ENCODE measurements at regions not wholly inside any gene's neighbourhood (a gene's known extent, or its start where the extent isn't known, plus 50 kb on each side); places are given as distances from the start of the nearest gene placed in this dataset.

GRCh38 chr3:171541647-171542046 lies 81.4 kb upstream of the TNIK start:
- Histone ChIP-seq H3K9me3 (ENCODE audit: low read length) (no peaks in the 10 kb centered on the region), H3K36me3 (ENCODE audit: insufficient read depth, low read length) (no peaks in the 10 kb centered on the region), H3K4me1 (ENCODE audit: insufficient read depth, low read length, poor library complexity, severe bottlenecking) (no peaks in the 10 kb centered on the region), H2AFZ (ENCODE audit: low read length) (no peak overlapping the region), H3K4me3 (ENCODE audit: low read depth, low read length, poor library complexity, severe bottlenecking) (no peak overlapping the region), H3K4me2 (ENCODE audit: low read length) (no peak overlapping the region), H3K9me2 (ENCODE audit: insufficient read depth, low read length) (no peaks in the 10 kb centered on the region), H3K79me2 (ENCODE audit: insufficient read depth, low read depth, low read length) (no peaks in the 10 kb centered on the region), H4K20me1 (ENCODE audit: insufficient read depth, low read length) (no peaks in the 10 kb centered on the region), H3K27ac (ENCODE audit: low read depth, low read length, poor library complexity, severe bottlenecking) (no peak overlapping the region)
- POLR2A ChIA-PET = interaction anchor here (0.6 to 2.2 kb wide), 2 partner anchors 9 to 113 kb away, joined by 3 to 9 read pairs; no protein-coding TSS in a partner anchor
- intact Hi-C loops (cut with micrococcal nuclease; ENCODE audit: unreplicated experiment) = no loop called here
- no peak for TF ChIP-seq CTCF (conservative IDR thresholded peaks at IDR 0.05; ENCODE audit: low read length)
- no peak for TF ChIP-seq EZH2phosphoT487 (IDR thresholded peaks at IDR 0.05; ENCODE audit: borderline replicate concordance, low read depth, low read length)
- BruUV-seq (replicated peaks) = no TSS peak
- CTCF ChIA-PET (ENCODE audit: unreplicated experiment) = no interaction called here
- DNase-seq (ENCODE audit: low spot score) = no peak

GRCh38 chr3:171541181-171541580 lies 81.0 kb upstream of the TNIK start:
- TF ChIP-seq EZH2phosphoT487 (IDR thresholded peaks at IDR 0.05; ENCODE audit: borderline replicate concordance, low read depth, low read length) (no peak), CTCF (conservative IDR thresholded peaks at IDR 0.05; ENCODE audit: low read length) (no peak)
- Histone ChIP-seq H3K27ac (ENCODE audit: low read depth, low read length, poor library complexity, severe bottlenecking) (no peak overlapping the region), H3K4me2 (ENCODE audit: low read length) (no peak overlapping the region), H3K9me2 (ENCODE audit: insufficient read depth, low read length) (no peaks in the 10 kb centered on the region), H3K36me3 (ENCODE audit: insufficient read depth, low read length) (no peaks in the 10 kb centered on the region), H3K4me3 (ENCODE audit: low read depth, low read length, poor library complexity, severe bottlenecking) (no peak overlapping the region), H4K20me1 (ENCODE audit: insufficient read depth, low read length) (no peaks in the 10 kb centered on the region), H3K79me2 (ENCODE audit: insufficient read depth, low read depth, low read length) (no peaks in the 10 kb centered on the region), H3K9me3 (ENCODE audit: low read length) (no peaks in the 10 kb centered on the region), H2AFZ (ENCODE audit: low read length) (no peak overlapping the region), H3K4me1 (ENCODE audit: insufficient read depth, low read length, poor library complexity, severe bottlenecking) (no peaks in the 10 kb centered on the region)
- no TSS peak for BruUV-seq (replicated peaks)
- CTCF ChIA-PET (ENCODE audit: unreplicated experiment) = no interaction called here
- intact Hi-C loops (cut with micrococcal nuclease; ENCODE audit: unreplicated experiment) = no loop called here
- DNase-seq (ENCODE audit: low spot score) = no peak
- POLR2A ChIA-PET = interaction anchor here (0.6 to 2.2 kb wide), 3 partner anchors 9 to 465 kb away, joined by 3 to 9 read pairs (median 7); no protein-coding TSS in a partner anchor

GRCh38 chr3:171535799-171536198 lies 75.6 kb upstream of the TNIK start:
- intact Hi-C loops (cut with micrococcal nuclease; ENCODE audit: unreplicated experiment) = no loop called here
- CTCF ChIA-PET (ENCODE audit: unreplicated experiment) = no interaction called here

More at GRCh38 chr3:171535799-171536198, 75.6 kb upstream of the TNIK start:
- BruUV-seq (replicated peaks) = no TSS peak
- no peaks in the 10 kb centered on the region for H3K79me2 ChIP-seq (ENCODE audit: insufficient read depth, low read depth, low read length)
- H3K9me3 ChIP-seq (ENCODE audit: low read length) = no peaks in the 10 kb centered on the region
- no peaks in the 10 kb centered on the region for H3K9me2 ChIP-seq (ENCODE audit: insufficient read depth, low read length)
- no peak for TF ChIP-seq EZH2phosphoT487 (IDR thresholded peaks at IDR 0.05; ENCODE audit: borderline replicate concordance, low read depth, low read length)
- no peak for TF ChIP-seq CTCF (conservative IDR thresholded peaks at IDR 0.05; ENCODE audit: low read length)
- H3K27ac ChIP-seq (ENCODE audit: low read depth, low read length, poor library complexity, severe bottlenecking) = no peak overlapping the region
- POLR2A ChIA-PET = interaction anchor here (0.7 kb wide), 1 partner anchor 383 kb away, joined by 5 read pairs; no protein-coding TSS in a partner anchor
- DNase-seq (ENCODE audit: low spot score) = no peak
- no peak overlapping the region for H3K4me3 ChIP-seq (ENCODE audit: low read depth, low read length, poor library complexity, severe bottlenecking)
- no peak overlapping the region for H2AFZ ChIP-seq (ENCODE audit: low read length)
- H4K20me1 ChIP-seq (ENCODE audit: insufficient read depth, low read length) = no peaks in the 10 kb centered on the region
- H3K4me1 ChIP-seq (ENCODE audit: insufficient read depth, low read length, poor library complexity, severe bottlenecking) = no peaks in the 10 kb centered on the region
- H3K4me2 ChIP-seq (ENCODE audit: low read length) = no peak overlapping the region
- H3K36me3 ChIP-seq (ENCODE audit: insufficient read depth, low read length) = no peaks in the 10 kb centered on the region

Measured in OCI-LY7 (cell line).